Lower leg skin (tissue), 4 donors: ENCODE measurements at regions not wholly inside any gene's neighbourhood (a gene's known extent, or its start where the extent isn't known, plus 50 kb on each side); places are given as distances from the start of the nearest gene placed in this dataset.

ENCODE experiments used
- DNase-seq, 2 donors: peaks; one replicate each; pipeline ENCODE4 v3.0.0-alpha.2; 2019; ENCODE audit warnings: low spot score in 2 of 2
- H3K4me3 ChIP-seq: fragments of 200-600 bp; sonication (generic); 2 replicates; pipeline ENCODE4 v1.5.1; 2017; ENCODE audit warnings: mild to moderate bottlenecking, low read depth; ENCODE audit not compliant: poor library complexity, severe bottlenecking
- POLR2A ChIP-seq, 2 donors: fragments of 450-650 bp; IDR thresholded peaks; one replicate each; pipeline ENCODE4 v1.6.1; 2016 to 2017; ENCODE audit warnings: antibody characterized with exemption in 2 of 2, mild to moderate bottlenecking in 1 of 2, moderate library complexity in 1 of 2
- WGBS, 2 donors: methylation state at CpG; one replicate each; pipeline ENCODE4 v1.1.5; 2018; 5-methylcytosine and 5-hydroxymethylcytosine counted together
- intact Hi-C: fragments of 100-400 bp; cut with DNase I; formaldehyde crosslinking; loops from one replicate; pipeline ENCODE4 v1.15.0; 2023; ENCODE audit warnings: low total_unique reads
- TF ChIP-seq, protein P1 (sequence below), 3 donors: fragments of 450-650 bp; IDR thresholded peaks; one replicate each; pipeline ENCODE4 v1.5.1; 2016; ENCODE audit warnings: antibody characterized with exemption in 3 of 3, mild to moderate bottlenecking in 3 of 3, moderate library complexity in 2 of 3

DNA sequence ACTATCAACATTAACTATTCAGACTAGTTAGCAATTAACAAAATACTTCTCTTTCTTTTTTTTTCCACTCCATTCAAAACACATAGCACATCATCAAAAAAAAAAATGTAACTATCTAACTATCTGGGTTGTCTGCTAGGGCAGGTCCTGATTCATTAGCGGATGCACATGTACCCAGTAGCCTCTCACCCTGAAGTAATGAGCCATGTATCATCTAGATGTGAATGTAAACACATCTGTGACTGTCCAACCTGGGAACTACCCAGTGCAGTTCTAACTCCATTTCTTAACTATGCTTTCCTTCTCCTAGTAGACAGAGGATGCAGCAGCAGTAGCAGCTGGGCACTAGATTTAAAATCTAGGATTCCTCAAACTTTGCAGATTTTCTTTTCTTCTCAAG lies 183.1 kb upstream of the PIK3C3 start:
- H3K4me3 ChIP-seq = no peak overlapping the region
- intact Hi-C loops = no loop called here
- no peak for DNase-seq
- TF ChIP-seq, protein P1, sequence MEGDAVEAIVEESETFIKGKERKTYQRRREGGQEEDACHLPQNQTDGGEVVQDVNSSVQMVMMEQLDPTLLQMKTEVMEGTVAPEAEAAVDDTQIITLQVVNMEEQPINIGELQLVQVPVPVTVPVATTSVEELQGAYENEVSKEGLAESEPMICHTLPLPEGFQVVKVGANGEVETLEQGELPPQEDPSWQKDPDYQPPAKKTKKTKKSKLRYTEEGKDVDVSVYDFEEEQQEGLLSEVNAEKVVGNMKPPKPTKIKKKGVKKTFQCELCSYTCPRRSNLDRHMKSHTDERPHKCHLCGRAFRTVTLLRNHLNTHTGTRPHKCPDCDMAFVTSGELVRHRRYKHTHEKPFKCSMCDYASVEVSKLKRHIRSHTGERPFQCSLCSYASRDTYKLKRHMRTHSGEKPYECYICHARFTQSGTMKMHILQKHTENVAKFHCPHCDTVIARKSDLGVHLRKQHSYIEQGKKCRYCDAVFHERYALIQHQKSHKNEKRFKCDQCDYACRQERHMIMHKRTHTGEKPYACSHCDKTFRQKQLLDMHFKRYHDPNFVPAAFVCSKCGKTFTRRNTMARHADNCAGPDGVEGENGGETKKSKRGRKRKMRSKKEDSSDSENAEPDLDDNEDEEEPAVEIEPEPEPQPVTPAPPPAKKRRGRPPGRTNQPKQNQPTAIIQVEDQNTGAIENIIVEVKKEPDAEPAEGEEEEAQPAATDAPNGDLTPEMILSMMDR (IDR thresholded peaks at IDR 0.05) = no peak
- no peak for TF ChIP-seq POLR2A (IDR thresholded peaks at IDR 0.05)
- 84 to 91% methylated on average over 1 of the region's 1 CpG for WGBS, 2 donors

DNA sequence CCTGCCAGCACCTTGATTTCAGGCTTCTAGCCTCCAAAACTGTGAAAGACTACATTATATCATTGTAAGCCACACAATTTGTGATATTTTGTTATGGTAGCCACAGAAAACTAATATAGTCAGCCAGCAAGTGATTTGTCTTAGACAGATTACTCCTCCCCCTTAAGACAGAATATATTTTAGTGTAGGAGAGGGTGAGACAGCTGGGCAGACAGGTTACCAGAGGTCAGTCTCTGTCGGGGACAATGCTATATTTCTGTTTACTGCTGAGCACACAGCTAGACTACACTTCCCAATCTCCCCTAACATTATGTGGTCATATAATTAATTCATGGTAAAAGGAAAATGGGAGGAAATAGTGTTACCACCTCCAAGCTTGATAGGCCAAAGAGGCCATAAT lies 185.8 kb upstream of the PIK3C3 start:
- no peak for TF ChIP-seq POLR2A (IDR thresholded peaks at IDR 0.05)
- TF ChIP-seq, protein P1 (IDR thresholded peaks at IDR 0.05) = no peak
- 65 to 70% methylated on average over 1 of the region's 1 CpG for WGBS, 2 donors
- intact Hi-C loops = no loop called here

DNA sequence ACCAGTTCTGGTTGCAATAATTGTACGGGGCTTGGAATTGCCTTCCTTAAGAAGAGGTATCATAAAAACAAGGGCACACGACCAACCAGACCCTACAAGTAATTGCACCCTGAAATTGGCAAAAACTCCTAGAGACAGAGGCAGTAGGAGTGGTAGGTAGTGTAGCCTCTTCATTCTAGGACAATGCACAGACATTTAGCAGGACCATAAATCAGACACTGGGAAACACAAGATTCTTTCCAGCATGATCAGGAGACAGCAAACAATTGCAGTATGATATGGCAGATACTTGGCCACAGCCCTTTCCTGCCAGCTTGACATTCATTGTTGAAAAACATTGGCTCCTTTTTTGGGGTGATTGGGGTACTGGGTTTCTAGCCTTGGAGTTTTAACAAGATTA lies 186.6 kb upstream of the PIK3C3 start:
- TF ChIP-seq, protein P1 (IDR thresholded peaks at IDR 0.05) = no peak
- TF ChIP-seq POLR2A (IDR thresholded peaks at IDR 0.05) = no peak
- no peak for DNase-seq
- H3K4me3 ChIP-seq = no peak overlapping the region
- WGBS, 2 donors = 60 to 67% methylated on average over 2 of the region's 2 CpGs
- intact Hi-C loops = no loop called here

More for the DNA sequence above, 185.8 kb upstream of the PIK3C3 start:
- H3K4me3 ChIP-seq = no peak overlapping the region
- DNase-seq = no peak

- 59 to 63% methylated on average over 4 of the region's 4 CpGs for WGBS, 2 donors
- no peak for DNase-seq
- no peak for TF ChIP-seq POLR2A (IDR thresholded peaks at IDR 0.05)
- TF ChIP-seq, protein P1 (IDR thresholded peaks at IDR 0.05) = no peak
- no peak overlapping the region for H3K4me3 ChIP-seq
- intact Hi-C loops = no loop called here
Observed at GRCh38 chr18:41767960-41768359, 187.1 kb upstream of the PIK3C3 start.

DNA sequence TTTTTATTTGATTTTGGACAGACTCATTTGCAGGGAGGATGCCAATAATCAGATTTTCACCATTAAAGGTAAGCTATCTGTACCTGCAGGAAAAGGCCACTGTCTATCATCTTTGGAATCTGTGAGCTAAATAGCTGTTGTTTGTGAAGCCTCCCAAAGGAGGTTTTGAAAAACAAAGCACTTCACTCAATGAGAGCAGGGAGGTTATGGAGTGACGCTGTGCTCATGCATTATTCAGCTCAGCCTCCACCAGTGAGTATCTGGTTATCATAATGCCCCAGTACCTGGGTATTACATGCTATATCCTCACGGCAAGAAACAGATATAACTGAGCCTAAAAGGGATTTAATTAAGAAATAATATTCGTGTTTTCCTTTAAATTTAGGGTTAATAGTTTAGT lies 189.6 kb upstream of the PIK3C3 start:
- WGBS, 2 donors = 79 to 83% methylated on average over 3 of the region's 3 CpGs
- intact Hi-C loops = no loop called here
- H3K4me3 ChIP-seq = no peak overlapping the region
- DNase-seq = no peak
- TF ChIP-seq POLR2A (IDR thresholded peaks at IDR 0.05) = no peak
- TF ChIP-seq, protein P1 (IDR thresholded peaks at IDR 0.05) = no peak

GRCh38 chr18:41763361-41763760 lies 191.7 kb upstream of the PIK3C3 start:
- H3K4me3 ChIP-seq = no peak overlapping the region
- WGBS, 2 donors = 93 to 95% methylated on average over 1 of the region's 1 CpG
- TF ChIP-seq, protein P1 (IDR thresholded peaks at IDR 0.05) = no peak
- no peak for TF ChIP-seq POLR2A (IDR thresholded peaks at IDR 0.05)
- no peak for DNase-seq
- intact Hi-C loops = no loop called here
